Liver (tissue), 3 donors: ENCODE measurements at regions not wholly inside any gene's neighbourhood (a gene's known extent, or its start where the extent isn't known, plus 50 kb on each side); places are given as distances from the start of the nearest gene placed in this dataset.

Experiments used
- RAD21 ChIP-seq, 2 donors: IDR thresholded peaks; 2 replicates each; pipeline ENCODE4 v1.6.1; 2016; ENCODE audit warnings: antibody characterized with exemption in 2 of 2, mild to moderate bottlenecking in 2 of 2
- RXRA ChIP-seq, 2 donors: IDR thresholded peaks; 2 replicates each; pipeline ENCODE4 v1.6.1; 2017 to 2018; ENCODE audit warnings: antibody characterized with exemption in 2 of 2, mild to moderate bottlenecking in 1 of 2
- TF ChIP-seq, protein P1 (sequence below): fragments of 150-350 bp; IDR thresholded peaks from 2 replicates; pipeline ENCODE4 v1.5.1; 2017; ENCODE audit warnings: improper control_type of control experiment, low read depth, low read length; ENCODE audit not compliant: missing input control
- donor health status: healthy.
- donor health status: healthy.

DNA sequence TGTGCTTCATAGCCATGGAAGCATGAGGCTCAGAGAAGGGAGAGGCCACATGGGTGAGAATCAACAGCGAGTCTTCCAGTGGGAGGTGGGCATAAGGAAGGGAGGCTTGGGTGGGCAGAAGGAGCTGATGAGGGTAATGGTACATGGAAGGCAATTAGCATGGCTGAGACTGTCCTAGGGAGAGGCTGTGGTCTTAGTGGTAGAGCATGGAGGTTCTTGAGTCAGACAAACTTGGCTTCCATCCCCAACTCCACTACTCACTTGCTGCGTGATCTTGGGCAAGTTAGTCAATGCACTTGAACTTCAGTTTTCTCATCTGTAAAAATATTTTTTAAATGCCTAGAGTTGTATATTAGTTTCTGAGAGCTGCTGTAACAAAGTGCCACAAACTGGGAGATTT, 227.2 kb upstream of the E2F8 start:
- TF ChIP-seq, protein P1, sequence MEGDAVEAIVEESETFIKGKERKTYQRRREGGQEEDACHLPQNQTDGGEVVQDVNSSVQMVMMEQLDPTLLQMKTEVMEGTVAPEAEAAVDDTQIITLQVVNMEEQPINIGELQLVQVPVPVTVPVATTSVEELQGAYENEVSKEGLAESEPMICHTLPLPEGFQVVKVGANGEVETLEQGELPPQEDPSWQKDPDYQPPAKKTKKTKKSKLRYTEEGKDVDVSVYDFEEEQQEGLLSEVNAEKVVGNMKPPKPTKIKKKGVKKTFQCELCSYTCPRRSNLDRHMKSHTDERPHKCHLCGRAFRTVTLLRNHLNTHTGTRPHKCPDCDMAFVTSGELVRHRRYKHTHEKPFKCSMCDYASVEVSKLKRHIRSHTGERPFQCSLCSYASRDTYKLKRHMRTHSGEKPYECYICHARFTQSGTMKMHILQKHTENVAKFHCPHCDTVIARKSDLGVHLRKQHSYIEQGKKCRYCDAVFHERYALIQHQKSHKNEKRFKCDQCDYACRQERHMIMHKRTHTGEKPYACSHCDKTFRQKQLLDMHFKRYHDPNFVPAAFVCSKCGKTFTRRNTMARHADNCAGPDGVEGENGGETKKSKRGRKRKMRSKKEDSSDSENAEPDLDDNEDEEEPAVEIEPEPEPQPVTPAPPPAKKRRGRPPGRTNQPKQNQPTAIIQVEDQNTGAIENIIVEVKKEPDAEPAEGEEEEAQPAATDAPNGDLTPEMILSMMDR, result no peak
- no peak for TF ChIP-seq RXRA (IDR thresholded peaks at IDR 0.05)
- no peak for TF ChIP-seq RAD21 (IDR thresholded peaks at IDR 0.05)
